K562 (cell line): ENCODE measurements at regions not wholly inside any gene's neighbourhood (a gene's known extent, or its start where the extent isn't known, plus 50 kb on each side); places are given as distances from the start of the nearest gene placed in this dataset.
A peak's percentile ranks its signal among the peaks of the same experiment; 100 is the strongest.

Source experiments
- ATAC-seq: fragments of 200-7000 bp; cut with Tn5 transposase; 3 replicates; pipeline ENCODE4 v1.9.1; 2020; ENCODE audit warnings: moderate library complexity
- BruUV-seq: library from RNA; stranded (reverse); fragments of 400-500 nt; replicated peaks from 2 replicates; lab custom pipeline; 2021; lab: Mats Ljungman, UMichigan
- CTCF ChIA-PET: fragments of 300-600 bp; formaldehyde crosslinking; extraction: SDS; loops from one replicate; lab custom pipeline; 2021; ENCODE audit warnings: low intra/inter-chr PET ratio; lab: Yijun Ruan, JAX
- POLR2A ChIA-PET: fragments of 300-600, 350-650 bp; sonication (Branson Sonifier 250); formaldehyde crosslinking; extraction: SDS; loops from one replicate; lab custom pipeline; 2021; ENCODE audit warnings: antibody characterized with exemption, inconsistent platforms; lab: Yijun Ruan, JAX
- DNase-seq, 4 experiments: peaks; one replicate each; pipeline versions ENCODE4 v3.0.0 to v3.0.0-alpha.2; 2011 to 2018; ENCODE audit warnings: low spot score in 3 of 4, mixed read lengths in 3 of 4; ENCODE audit errors: extremely low read depth in 1 of 4
- FAIRE-seq: peaks from 2 replicates; lab custom pipeline; 2011; peaks lifted over from hg19 to GRCh38; lab: Jason Lieb, UNC
- H2AFZ ChIP-seq: 2 replicates; pipeline ENCODE4 v1.6.0; 2011; ENCODE audit warnings: low read depth, low read length, control low read depth, inconsistent platforms
- H3K27ac ChIP-seq: fragments of 200-600 bp; 3 replicates; pipeline ENCODE4 v1.8.0; 2011; ENCODE audit warnings: low read depth, mild to moderate bottlenecking, control low read depth, inconsistent platforms, low read length, moderate library complexity, mixed read lengths; ENCODE audit errors: extremely low read depth
- H3K27me3 ChIP-seq, 2 experiments: fragments of 300-600 bp in 1 of 2; 2 replicates in 1 of 2; 3 replicates in 1 of 2; pipeline versions ENCODE4 v1.6.0 to v1.8.0; 2011; ENCODE audit warnings: inconsistent platforms in 2 of 2, low read length in 2 of 2, mild to moderate bottlenecking in 1 of 2, mixed read lengths in 1 of 2, moderate library complexity in 1 of 2; ENCODE audit not compliant: control insufficient read depth in 2 of 2, insufficient read depth in 2 of 2
- H3K36me3 ChIP-seq: fragments of 300-600 bp; 3 replicates; pipeline ENCODE4 v1.8.0; 2011; ENCODE audit warnings: mild to moderate bottlenecking, low read length, inconsistent platforms; ENCODE audit not compliant: control insufficient read depth, insufficient read depth
- H3K4me1 ChIP-seq, 2 experiments: fragments of 200-600 bp in 1 of 2; replicated peaks in 1 of 2; 2 replicates in 1 of 2; 3 replicates in 1 of 2; pipeline versions ENCODE4 v1.5.1 to v1.8.0; 2011; ENCODE audit warnings: inconsistent platforms in 2 of 2, low read length in 2 of 2, mild to moderate bottlenecking in 1 of 2, mixed read lengths in 1 of 2, moderate library complexity in 1 of 2; ENCODE audit not compliant: control insufficient read depth in 2 of 2, insufficient read depth in 2 of 2
- H3K4me2 ChIP-seq: 2 replicates; pipeline ENCODE4 v1.6.1; 2011; ENCODE audit warnings: low read length, control low read depth, inconsistent platforms, mixed read lengths; ENCODE audit not compliant: insufficient read depth
- H3K4me3 ChIP-seq: fragments of 200-600 bp; sonication (generic), shearing (Covaris generic); 2 replicates; pipeline ENCODE4 v1.5.1; 2016; ENCODE audit warnings: control low read depth, inconsistent platforms
- H3K79me2 ChIP-seq: fragments of 200-600 bp; 3 replicates; pipeline ENCODE4 v1.8.0; 2011; ENCODE audit warnings: low read length, inconsistent platforms; ENCODE audit not compliant: control insufficient read depth, insufficient read depth
- H3K9ac ChIP-seq, 2 experiments: 2 replicates each; pipeline versions ENCODE4 v1.6.0 to v1.6.1; 2011; ENCODE audit warnings: low read depth in 2 of 2, low read length in 2 of 2, control low read depth in 1 of 2, inconsistent platforms in 1 of 2, mild to moderate bottlenecking in 1 of 2, mixed read lengths in 1 of 2; ENCODE audit not compliant: insufficient read depth in 1 of 2
- H3K9me1 ChIP-seq: one replicate; pipeline ENCODE4 v1.6.0; 2011; ENCODE audit warnings: inconsistent platforms, mild to moderate bottlenecking, low read length, moderate library complexity; ENCODE audit not compliant: control insufficient read depth, insufficient read depth
- H3K9me3 ChIP-seq: replicated peaks from 2 replicates; pipeline ENCODE4 v1.5.1; 2011; ENCODE audit warnings: low read depth, low read length, inconsistent platforms; ENCODE audit not compliant: control insufficient read depth, insufficient read depth
- H4K20me1 ChIP-seq: replicated peaks from 2 replicates; pipeline ENCODE4 v1.6.1; 2011; ENCODE audit warnings: low read length, inconsistent platforms, mixed read lengths; ENCODE audit not compliant: control insufficient read depth, insufficient read depth
- DEAF1 ChIP-seq: fragments of 450-650 bp; formaldehyde crosslinking; IDR thresholded peaks from 2 replicates; pipeline ENCODE4 v1.4.0; 2020; ENCODE audit warnings: mild to moderate bottlenecking, moderate library complexity
- E2F4 ChIP-seq: sonication (generic); formaldehyde crosslinking; IDR thresholded peaks from 2 replicates; pipeline ENCODE4 v1.8.0; 2022; ENCODE audit warnings: mild to moderate bottlenecking, low read depth, missing genetic modification reagents
- RAD21 ChIP-seq, 2 experiments: fragments of 250-450 bp in 1 of 2; fragments of 450-650 bp in 1 of 2; sonication (Bioruptor Pico) in 1 of 2; formaldehyde crosslinking in 1 of 2; IDR thresholded peaks in 1 of 2; conservative IDR thresholded peaks in 1 of 2; 2 replicates each; pipeline versions ENCODE4 v1.4.0 to v1.8.0; 2020 to 2022; ENCODE audit warnings: mild to moderate bottlenecking in 2 of 2, moderate library complexity in 1 of 2
- SAFB2 ChIP-seq: fragments of 200-400 bp; formaldehyde crosslinking; IDR thresholded peaks from 2 replicates; pipeline ENCODE4 v1.6.1; 2018; ENCODE audit warnings: borderline replicate concordance, low read length, low read depth, moderate library complexity; ENCODE audit not compliant: severe bottlenecking
- SRF ChIP-seq, 2 experiments: fragments of 250-450, 450-650 bp in 1 of 2; sonication (Bioruptor Pico) in 1 of 2; sonication (generic) in 1 of 2; formaldehyde crosslinking; IDR thresholded peaks; 2 replicates each; pipeline versions ENCODE4 v1.5.0 to v1.5.1; 2020 to 2022; ENCODE audit warnings: mild to moderate bottlenecking in 1 of 2, missing genetic modification reagents in 1 of 2
- SUPT5H ChIP-seq: fragments of 450-650 bp; IDR thresholded peaks from 2 replicates; pipeline ENCODE4 v1.6.1; 2016
- ZNF444 ChIP-seq: fragments of 250-450 bp; sonication (Bioruptor Pico); IDR thresholded peaks from 2 replicates; pipeline ENCODE4 v1.4.0; 2020; ENCODE audit warnings: mild to moderate bottlenecking, moderate library complexity
- ZNF561 ChIP-seq: fragments of 450-650 bp; formaldehyde crosslinking; conservative IDR thresholded peaks from 2 replicates; pipeline ENCODE4 v1.4.0; 2020; ENCODE audit warnings: mild to moderate bottlenecking, moderate library complexity
- WGBS: fragments of 100-300 bp; shearing (Covaris generic); methylation state at CpG from one replicate; pipeline ENCODE4 v1.1.6; 2016; ENCODE audit warnings: low coverage, mixed read lengths; ENCODE audit not compliant: insufficient coverage; ENCODE audit errors: missing lambda C conversion rate; 5-methylcytosine and 5-hydroxymethylcytosine counted together
- in situ Hi-C: fragments of 300-500 bp; cut with MboI; formaldehyde crosslinking; loops from 4 replicates; pipeline ENCODE4 v1.15.0; 2018; ENCODE audit warnings: inconsistent platforms, mixed read lengths
- intact Hi-C: fragments of 100-400 bp; cut with micrococcal nuclease; formaldehyde crosslinking; loops from 2 replicates; pipeline ENCODE4 v1.14.2; 2022
- TF ChIP-seq, protein P1 (sequence below), 3 experiments: IDR thresholded peaks in 2 of 3; conservative IDR thresholded peaks in 1 of 3; 2 replicates each; pipeline ENCODE4 v1.5.1; 2011 to 2012; ENCODE audit warnings: low read length in 3 of 3, mild to moderate bottlenecking in 3 of 3, control low read depth in 2 of 3, improper control_type of control experiment in 1 of 3, inconsistent platforms in 1 of 3, low read depth in 1 of 3, mixed read lengths in 1 of 3, moderate library complexity in 1 of 3; ENCODE audit not compliant: insufficient read depth in 2 of 3

- Histone ChIP-seq H3K9me1 (no peaks in the 10 kb centered on the region), H3K27ac (no peak overlapping the region), H2AFZ (no peak overlapping the region), H3K4me3 (no peak overlapping the region), H3K9me3 (no peaks in the 10 kb centered on the region; the same call in 1 of the 2 replicates), H3K36me3 (no peaks in the 10 kb centered on the region), H3K4me2 (no peak overlapping the region), H4K20me1 (no peaks in the 10 kb centered on the region), H3K9ac (no peak overlapping the region), H3K27me3 (no peaks in the 10 kb centered on the region), H3K79me2 (no peaks in the 10 kb centered on the region), H3K4me1 (no peaks in the 10 kb centered on the region)
- ATAC-seq (no peak), FAIRE-seq (no peak), DNase-seq (peak in 2 of 4 experiments; percentile 4 to 9)
- ChIA-PET CTCF (no interaction called here), POLR2A (interaction anchor here (0.6 to 1.1 kb wide), 2 partner anchors 18 to 453 kb away, joined by 3 to 5 read pairs; no protein-coding TSS in a partner anchor)
- intact Hi-C loops: loop anchor here (2.0 kb wide), 1 partner anchor 1774 kb away; no protein-coding TSS in a partner anchor
- TF ChIP-seq ZNF561 (no peak), SUPT5H (no peak), SAFB2 (no peak), SRF (CRISPR knock-in tag; IDR thresholded peaks at IDR 0.05) (no peak), ZNF444 (CRISPR knock-in tag) (no peak), E2F4 (CRISPR knock-in tag) (no peak), DEAF1 (CRISPR knock-in tag) (0 out of 2 replicates have a peak, but pooled peaks have one; percentile 23), RAD21 (CRISPR knock-in tag; conservative IDR thresholded peaks at IDR 0.05 in 1 of 2, IDR thresholded peaks at IDR 0.05 in 1 of 2) (peak; percentile 47 to 65; a peak in 3 of 4 replicates)
- TF ChIP-seq, protein P1, sequence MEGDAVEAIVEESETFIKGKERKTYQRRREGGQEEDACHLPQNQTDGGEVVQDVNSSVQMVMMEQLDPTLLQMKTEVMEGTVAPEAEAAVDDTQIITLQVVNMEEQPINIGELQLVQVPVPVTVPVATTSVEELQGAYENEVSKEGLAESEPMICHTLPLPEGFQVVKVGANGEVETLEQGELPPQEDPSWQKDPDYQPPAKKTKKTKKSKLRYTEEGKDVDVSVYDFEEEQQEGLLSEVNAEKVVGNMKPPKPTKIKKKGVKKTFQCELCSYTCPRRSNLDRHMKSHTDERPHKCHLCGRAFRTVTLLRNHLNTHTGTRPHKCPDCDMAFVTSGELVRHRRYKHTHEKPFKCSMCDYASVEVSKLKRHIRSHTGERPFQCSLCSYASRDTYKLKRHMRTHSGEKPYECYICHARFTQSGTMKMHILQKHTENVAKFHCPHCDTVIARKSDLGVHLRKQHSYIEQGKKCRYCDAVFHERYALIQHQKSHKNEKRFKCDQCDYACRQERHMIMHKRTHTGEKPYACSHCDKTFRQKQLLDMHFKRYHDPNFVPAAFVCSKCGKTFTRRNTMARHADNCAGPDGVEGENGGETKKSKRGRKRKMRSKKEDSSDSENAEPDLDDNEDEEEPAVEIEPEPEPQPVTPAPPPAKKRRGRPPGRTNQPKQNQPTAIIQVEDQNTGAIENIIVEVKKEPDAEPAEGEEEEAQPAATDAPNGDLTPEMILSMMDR (IDR thresholded peaks at IDR 0.05 in 2 of 3, conservative IDR thresholded peaks at IDR 0.05 in 1 of 3; ENCODE audit: insufficient read depth in 2 of 3, low read depth in 1 of 3, low read length in 3 of 3): peak in 2 of 3 experiments; percentile 43 to 47; a peak in 4 of 6 replicates
- BruUV-seq: no TSS peak
- in situ Hi-C loops: no loop called here
- WGBS: 7% methylated on average over 2 of the region's 2 CpGs
Observed at GRCh38 chr17:70767102-70767701, 597.9 kb downstream of the KCNJ2 start.
